Pulmonary artery endothelial cell (primary cell): ENCODE measurements at regions not wholly inside any gene's neighbourhood (a gene's known extent, or its start where the extent isn't known, plus 50 kb on each side); places are given as distances from the start of the nearest gene placed in this dataset.
"Not testable (repeated sequence)": the region's sequence is repeated elsewhere in the genome, so short reads cannot be mapped to it uniquely, and the experiment has no call there.

Experiments
- DNase-seq: peaks from one replicate; pipeline ENCODE4 v3.0.0-alpha.2; 2011; ENCODE audit warnings: low read depth, low spot score

DNA sequence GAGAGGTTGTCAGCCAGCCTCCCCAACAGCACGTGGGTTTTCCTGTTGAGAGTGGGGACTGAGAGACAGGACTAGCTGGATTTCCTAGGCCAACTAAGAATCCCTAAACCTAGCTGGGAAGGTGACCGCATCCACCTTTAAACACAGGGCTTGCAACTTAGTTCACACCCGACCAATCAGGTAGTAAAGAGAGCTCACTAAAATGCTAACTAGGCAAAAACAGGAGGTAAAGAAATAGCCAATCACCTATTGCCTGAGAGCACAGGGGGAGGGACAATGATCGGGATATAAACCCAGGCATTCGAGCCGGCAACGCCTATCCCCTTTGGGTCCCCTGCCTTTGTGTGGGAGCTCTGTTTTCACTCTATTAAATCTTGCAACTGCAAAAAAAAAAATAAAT lies 180.5 kb upstream of the TBX18 start:
- DNase-seq = not testable (repeated sequence)

- no peak for DNase-seq
Measured at GRCh38 chr6:84943905-84944304, 179.5 kb upstream of the TBX18 start.

DNA sequence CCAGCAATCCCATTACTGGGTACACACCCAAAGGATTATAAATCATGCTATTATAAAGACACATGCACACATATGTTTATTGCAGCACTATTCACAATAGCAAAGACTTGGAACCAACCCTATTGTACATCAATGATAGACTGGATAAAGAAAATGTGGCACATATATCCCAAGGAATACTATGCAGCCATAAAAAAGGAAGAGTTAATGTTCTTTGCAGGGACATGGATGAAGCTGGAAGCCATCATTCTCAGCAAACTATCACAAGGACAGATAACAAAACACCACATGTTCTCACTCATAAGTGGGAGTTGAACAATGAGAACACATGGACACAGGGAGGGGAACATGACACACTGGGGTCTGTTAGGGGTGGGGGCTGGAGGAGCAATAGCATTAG lies 177.2 kb upstream of the TBX18 start:
- not testable (repeated sequence) for DNase-seq

DNA sequence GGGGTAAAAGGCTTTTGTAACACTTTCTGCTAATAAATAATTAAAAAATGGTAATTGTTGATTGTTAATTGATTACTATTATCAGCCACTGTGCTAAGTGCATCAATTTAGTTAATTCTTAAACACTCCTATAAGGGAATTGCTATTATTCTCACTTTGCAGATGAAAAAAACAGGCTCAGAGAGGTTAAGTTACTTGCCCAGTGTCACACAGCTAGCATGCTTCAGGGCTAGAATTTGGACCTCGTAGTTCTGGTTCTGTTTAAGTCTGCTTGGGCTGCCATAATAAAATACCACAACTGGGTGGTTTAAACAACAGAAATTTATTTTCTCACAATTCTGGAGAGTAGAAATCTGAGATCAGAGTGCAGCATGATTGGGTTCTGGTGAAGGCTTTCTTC lies 164.8 kb upstream of the TBX18 start:
- no peak for DNase-seq

DNA sequence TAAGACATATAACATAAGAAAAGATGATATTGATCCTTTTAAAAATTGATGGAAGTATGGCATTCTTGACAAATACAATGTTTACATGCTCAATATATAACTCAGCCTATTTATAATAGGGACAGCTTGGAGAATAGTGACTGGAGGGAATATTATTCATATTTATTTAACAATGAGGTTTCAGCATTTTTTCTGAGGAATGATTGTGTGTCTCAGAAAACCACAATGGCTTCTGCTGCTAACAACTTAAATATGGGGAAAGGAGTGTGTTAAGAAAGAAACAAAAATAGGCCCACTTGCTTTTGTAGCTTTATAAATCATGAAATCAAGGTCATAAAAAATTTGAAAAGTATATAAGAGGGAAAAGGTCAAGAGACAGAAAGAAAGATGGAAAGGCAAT lies 163.2 kb upstream of the TBX18 start:
- DNase-seq = no peak

GRCh38 chr6:84926189-84927155 lies 162.1 kb upstream of the TBX18 start:
- DNase-seq = no peak

DNA sequence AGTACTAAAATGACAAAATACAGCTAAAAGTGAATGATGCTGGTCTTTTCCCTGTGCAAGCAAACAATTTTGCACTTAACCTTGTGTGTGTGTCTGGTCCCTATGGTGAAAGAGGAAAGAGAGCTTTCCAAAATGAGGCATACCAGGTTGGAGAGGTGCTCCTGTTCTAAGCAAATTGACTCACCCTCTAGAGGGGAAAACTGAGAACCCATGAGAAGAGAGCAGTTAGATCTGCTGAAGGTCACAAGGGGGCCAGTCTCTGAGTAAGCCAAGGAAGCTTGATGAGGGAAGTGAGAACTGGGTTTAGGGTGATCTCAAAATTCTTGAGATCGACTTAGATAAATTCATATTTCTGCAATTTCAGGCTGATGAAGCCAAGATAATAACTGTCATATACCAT lies 157.5 kb upstream of the TBX18 start:
- DNase-seq = no peak

DNA sequence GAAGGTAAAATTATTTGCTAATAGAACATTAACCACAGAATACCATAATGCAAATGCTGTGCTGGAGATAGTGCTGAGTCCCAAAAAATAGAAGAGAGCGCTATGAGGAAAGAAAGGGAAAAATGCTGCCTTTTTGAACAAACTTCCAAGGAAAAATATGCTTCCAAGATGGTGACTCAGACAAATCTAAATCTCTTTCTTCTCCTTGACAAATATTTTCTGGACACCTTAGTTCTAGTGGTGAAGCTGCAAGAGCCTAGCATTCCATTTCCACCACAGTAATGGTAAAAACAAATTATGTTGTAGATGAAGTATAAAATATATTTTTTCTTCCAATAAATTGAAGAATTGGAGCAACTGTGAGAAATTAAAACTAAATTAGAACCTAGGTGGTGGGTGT lies 155.6 kb upstream of the TBX18 start:
- DNase-seq = no peak

- DNase-seq = no peak
Measured at GRCh38 chr6:84916704-84917103, 152.3 kb upstream of the TBX18 start.

- DNase-seq = no peak
Measured at GRCh38 chr6:84912472-84913322, 148.3 kb upstream of the TBX18 start.

- DNase-seq = no peak
Measured at GRCh38 chr6:84910906-84911607, 146.7 kb upstream of the TBX18 start.

GRCh38 chr6:84908304-84908904 lies 144.0 kb upstream of the TBX18 start:
- DNase-seq = no peak

GRCh38 chr6:84906514-84906913 lies 142.1 kb upstream of the TBX18 start:
- no peak for DNase-seq

GRCh38 chr6:84905823-84906222 lies 141.4 kb upstream of the TBX18 start:
- DNase-seq = no peak

- no peak for DNase-seq
Measured at GRCh38 chr6:84902354-84902928, 138.0 kb upstream of the TBX18 start.

GRCh38 chr6:84897988-84898594 lies 133.7 kb upstream of the TBX18 start:
- DNase-seq = peak; percentile 81

DNA sequence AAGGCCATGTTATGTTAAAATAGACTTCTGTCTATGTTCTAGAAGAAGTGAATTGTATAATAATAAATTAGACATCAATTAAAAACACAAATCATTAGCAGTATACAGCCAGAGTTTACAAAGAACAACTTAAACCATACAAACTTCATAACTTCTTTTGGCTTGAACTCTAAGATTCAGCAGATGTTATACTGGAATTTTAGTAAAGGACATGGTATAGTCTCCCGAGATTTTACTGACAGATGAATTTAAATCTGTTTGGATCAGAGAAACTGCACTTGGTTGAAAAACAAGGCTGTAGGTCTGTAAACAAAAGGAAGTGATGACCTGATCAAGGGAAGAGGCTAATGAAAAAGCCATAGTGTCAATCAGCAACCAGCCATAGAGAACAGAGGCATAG lies 132.6 kb upstream of the TBX18 start:
- DNase-seq = no peak

- DNase-seq = no peak
Measured at GRCh38 chr6:84892671-84893070, 128.3 kb upstream of the TBX18 start.

DNA sequence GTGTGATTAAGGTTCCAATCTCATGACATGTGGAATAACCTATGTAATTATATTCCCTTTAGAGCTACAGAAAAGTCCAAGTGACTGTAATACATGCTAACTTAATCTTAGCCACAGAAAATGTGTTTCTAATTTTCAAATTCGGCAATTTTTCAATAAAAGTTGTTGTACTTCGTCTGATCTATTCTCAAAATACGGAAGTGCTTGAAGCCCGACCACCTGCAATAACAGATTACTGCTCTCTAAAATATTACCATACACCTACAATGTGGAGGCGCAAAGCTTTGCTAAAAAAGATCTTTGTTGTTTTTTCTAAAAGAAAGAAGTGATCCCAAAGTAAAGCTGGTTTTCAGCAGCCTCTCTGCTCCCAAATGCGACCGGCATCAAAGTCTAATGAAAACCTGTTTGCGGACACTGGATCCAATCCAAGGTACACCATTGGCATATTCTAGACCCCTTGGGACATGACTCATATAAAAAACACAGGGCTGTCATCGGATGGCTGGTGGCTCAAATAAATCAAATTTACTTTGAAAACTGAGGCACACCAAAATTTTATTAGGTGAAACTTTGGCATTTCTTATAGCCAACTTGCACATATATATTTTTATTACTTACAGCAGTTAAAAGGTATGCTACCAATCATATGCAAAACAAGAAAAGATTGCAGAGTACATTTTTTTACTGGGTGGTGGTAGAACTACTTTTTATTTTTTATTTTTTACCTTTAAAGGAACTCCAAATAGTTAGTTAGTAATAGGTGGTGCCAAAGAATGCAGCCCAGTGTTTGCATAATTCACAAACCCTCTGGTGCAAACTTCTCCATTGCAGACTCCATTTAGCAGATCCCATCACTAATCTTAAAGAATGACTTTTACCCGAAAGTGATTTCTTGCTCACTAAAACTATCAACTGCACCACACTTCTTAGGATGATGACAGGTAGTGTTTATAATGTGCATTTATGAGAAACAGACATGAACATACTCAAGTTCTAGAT lies 118.7 kb upstream of the TBX18 start:
- DNase-seq = no peak
